GM12892 (cell line): ENCODE measurements at regions not wholly inside any gene's neighbourhood (a gene's known extent, or its start where the extent isn't known, plus 50 kb on each side); places are given as distances from the start of the nearest gene placed in this dataset.

Experiments
- DNase-seq: peaks from one replicate; pipeline ENCODE4 v3.0.0; 2011; ENCODE audit not compliant: insufficient read length
- FAIRE-seq: peaks from 2 replicates; lab custom pipeline; 2011; peaks lifted over from hg19 to GRCh38; lab: Jason Lieb, UNC
- POLR2A ChIP-seq: IDR thresholded peaks from 2 replicates; pipeline ENCODE4 v1.6.1; 2011; ENCODE audit warnings: low read depth, low read length, control low read depth
- POLR2AphosphoS5 ChIP-seq: IDR thresholded peaks from 2 replicates; pipeline ENCODE4 v1.6.1; 2011; ENCODE audit warnings: low read depth, low read length, control low read depth
- TAF1 ChIP-seq: IDR thresholded peaks from 2 replicates; pipeline ENCODE4 v1.6.1; 2011; ENCODE audit warnings: low read depth, mild to moderate bottlenecking, control low read depth, low read length, borderline replicate concordance

GRCh38 chr10:53003094-53003493 lies 230.5 kb upstream of the MBL2 start:
- DNase-seq (no peak), FAIRE-seq (peak; percentile 73)
- TF ChIP-seq POLR2A = no peak

- DNase-seq (no peak), FAIRE-seq (no peak)
- TF ChIP-seq POLR2AphosphoS5 = no peak
- TF ChIP-seq TAF1 = no peak
- no peak for TF ChIP-seq POLR2A
Observed at GRCh38 chr10:52999681-53000080, 227.1 kb upstream of the MBL2 start.

GRCh38 chr10:52999258-52999657 lies 226.7 kb upstream of the MBL2 start:
- TF ChIP-seq POLR2AphosphoS5 = no peak
- TF ChIP-seq POLR2A = no peak
- no peak for TF ChIP-seq TAF1
- DNase-seq = no peak
- FAIRE-seq = no peak

- no peak for DNase-seq
- no peak for FAIRE-seq
- TF ChIP-seq TAF1 = no peak
- no peak for TF ChIP-seq POLR2AphosphoS5
- no peak for TF ChIP-seq POLR2A
Observed at GRCh38 chr10:52997007-52997406, 224.4 kb upstream of the MBL2 start.

- TF ChIP-seq POLR2AphosphoS5 = no peak
- no peak for TF ChIP-seq TAF1
- TF ChIP-seq POLR2A = no peak
- FAIRE-seq (no peak), DNase-seq (no peak)
Observed at GRCh38 chr10:52994370-52994769, 221.8 kb upstream of the MBL2 start.

- DNase-seq (no peak), FAIRE-seq (no peak)
- TF ChIP-seq TAF1 (no peak), POLR2A (no peak)
Observed at GRCh38 chr10:52993109-52993508, 220.5 kb upstream of the MBL2 start.

- no peak for TF ChIP-seq POLR2AphosphoS5
- no peak for TF ChIP-seq POLR2A
- no peak for TF ChIP-seq TAF1
- no peak for FAIRE-seq
- no peak for DNase-seq
Observed at GRCh38 chr10:52992567-52992966, 220.0 kb upstream of the MBL2 start.

GRCh38 chr10:52988923-52989322 lies 216.3 kb upstream of the MBL2 start:
- DNase-seq (no peak), FAIRE-seq (no peak)
- no peak for TF ChIP-seq TAF1
- TF ChIP-seq POLR2A = no peak

- DNase-seq = no peak
- FAIRE-seq = no peak
- TF ChIP-seq POLR2AphosphoS5 (no peak), TAF1 (no peak), POLR2A (no peak)
Observed at GRCh38 chr10:52986125-52986524, 213.5 kb upstream of the MBL2 start.

- FAIRE-seq = no peak
- TF ChIP-seq TAF1 (no peak), POLR2AphosphoS5 (no peak), POLR2A (no peak)
- DNase-seq = no peak
Observed at GRCh38 chr10:52984169-52984568, 211.6 kb upstream of the MBL2 start.

GRCh38 chr10:52979295-52979990 lies 206.9 kb upstream of the MBL2 start:
- TF ChIP-seq POLR2A (no peak), TAF1 (no peak)
- no peak for FAIRE-seq

GRCh38 chr10:52977581-52977980 lies 205.0 kb upstream of the MBL2 start:
- DNase-seq (no peak), FAIRE-seq (no peak)
- TF ChIP-seq POLR2AphosphoS5 (no peak), POLR2A (no peak), TAF1 (no peak)

More at GRCh38 chr10:52979295-52979990, 206.9 kb upstream of the MBL2 start:
- no peak for DNase-seq

GRCh38 chr10:52967806-52968795 lies 195.5 kb upstream of the MBL2 start:
- TF ChIP-seq TAF1 = no peak
- DNase-seq = no peak
- no peak for FAIRE-seq

- FAIRE-seq (no peak), DNase-seq (no peak)
- TF ChIP-seq TAF1 (no peak), POLR2A (no peak), POLR2AphosphoS5 (no peak)
Observed at GRCh38 chr10:52966904-52967303, 194.3 kb upstream of the MBL2 start.
